ENCODE measurements at regions not wholly inside any gene's neighbourhood (a gene's known extent, or its start where the extent isn't known, plus 50 kb on each side); places are given as distances from the start of the nearest gene placed in this dataset.

DNA sequence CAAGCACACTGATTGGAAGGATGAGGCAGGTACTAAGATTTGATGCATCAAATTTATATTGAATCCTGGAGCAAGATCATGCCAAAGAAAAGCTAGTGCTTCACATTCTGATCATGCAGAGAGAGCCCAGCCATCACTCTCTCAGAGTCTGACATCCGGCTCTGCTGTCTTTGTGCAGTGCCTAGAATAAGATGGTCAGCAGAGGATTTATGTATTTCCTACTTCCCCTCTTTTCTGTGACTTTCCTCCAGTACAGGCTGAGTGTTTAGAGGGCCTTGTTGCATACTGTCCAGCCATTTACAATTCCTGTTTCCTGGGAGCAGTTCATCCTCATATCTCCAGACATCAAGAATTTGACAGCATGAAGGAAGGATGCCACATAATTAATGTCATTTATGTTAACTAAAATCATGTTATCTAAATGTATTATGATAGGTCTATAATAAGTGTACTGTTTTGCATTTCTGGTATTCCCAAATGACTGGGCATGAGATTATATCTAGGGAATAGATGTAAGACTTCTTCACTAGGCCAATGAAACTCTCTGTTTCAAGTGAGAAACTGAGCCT, 167.6 kb downstream of the EPM2A start:
- TF ChIP-seq CCAR2 (optimal IDR thresholded peaks at IDR 0.05; ENCODE audit: low read depth, low read length) (no peak), FOXJ3 (CRISPR knock-in tag; IDR thresholded peaks at IDR 0.05; ENCODE audit: borderline replicate concordance) (no peak), NBN (conservative IDR thresholded peaks at IDR 0.05) (no peak), ZKSCAN1 (IDR thresholded peaks at IDR 0.05; ENCODE audit: low read length) (no peak), ZNF747 (CRISPR knock-in tag; IDR thresholded peaks at IDR 0.05; ENCODE audit: borderline replicate concordance) (no peak), RXRA (CRISPR knock-in tag; IDR thresholded peaks at IDR 0.05) (no peak)
- TF ChIP-seq, protein P1, sequence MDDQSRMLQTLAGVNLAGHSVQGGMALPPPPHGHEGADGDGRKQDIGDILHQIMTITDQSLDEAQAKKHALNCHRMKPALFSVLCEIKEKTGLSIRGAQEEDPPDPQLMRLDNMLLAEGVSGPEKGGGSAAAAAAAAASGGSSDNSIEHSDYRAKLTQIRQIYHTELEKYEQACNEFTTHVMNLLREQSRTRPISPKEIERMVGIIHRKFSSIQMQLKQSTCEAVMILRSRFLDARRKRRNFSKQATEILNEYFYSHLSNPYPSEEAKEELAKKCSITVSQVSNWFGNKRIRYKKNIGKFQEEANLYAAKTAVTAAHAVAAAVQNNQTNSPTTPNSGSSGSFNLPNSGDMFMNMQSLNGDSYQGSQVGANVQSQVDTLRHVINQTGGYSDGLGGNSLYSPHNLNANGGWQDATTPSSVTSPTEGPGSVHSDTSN (CRISPR knock-in tag; IDR thresholded peaks at IDR 0.05; ENCODE audit: borderline replicate concordance) = no peak

Measured in HepG2 (cell line).